Retinal pigment epithelial cell (primary cell): ENCODE measurements at regions not wholly inside any gene's neighbourhood (a gene's known extent, or its start where the extent isn't known, plus 50 kb on each side); places are given as distances from the start of the nearest gene placed in this dataset.

Experiments used
- DNase-seq: peaks from one replicate; pipeline ENCODE4 v3.0.0-alpha.2; 2010; ENCODE audit warnings: low read depth
- H3K4me3 ChIP-seq: 2 replicates; pipeline ENCODE4 v1.5.1; 2011; ENCODE audit warnings: mild to moderate bottlenecking, low read length, control low read depth, moderate library complexity
- CTCF ChIP-seq: conservative IDR thresholded peaks from 2 replicates; pipeline ENCODE4 v1.5.1; 2011; ENCODE audit warnings: low read depth, low read length, control low read depth, inconsistent platforms

- H3K4me3 ChIP-seq = no peak overlapping the region
- no peak for DNase-seq
- TF ChIP-seq CTCF = no peak
These were observed 456.1 kb downstream of the DNAH5 start for GRCh38 chr5:13488254-13488931.

- TF ChIP-seq CTCF = no peak
- no peak overlapping the region for H3K4me3 ChIP-seq
- DNase-seq = no peak
These were observed 463.7 kb downstream of the DNAH5 start for GRCh38 chr5:13480834-13481233.

- TF ChIP-seq CTCF = peak; percentile 69
- H3K4me3 ChIP-seq = no peak overlapping the region
- DNase-seq = peak; percentile 29
These were observed 465.5 kb downstream of the DNAH5 start for GRCh38 chr5:13478831-13479465.

GRCh38 chr5:13477118-13477737 lies 467.3 kb downstream of the DNAH5 start:
- H3K4me3 ChIP-seq = no peak overlapping the region
- peak; percentile 66 for DNase-seq
- no peak for TF ChIP-seq CTCF

GRCh38 chr5:13472842-13473241 lies 471.6 kb downstream of the DNAH5 start:
- H3K4me3 ChIP-seq = no peak overlapping the region
- no peak for TF ChIP-seq CTCF
- no peak for DNase-seq

GRCh38 chr5:13470975-13471374 lies 473.5 kb downstream of the DNAH5 start:
- TF ChIP-seq CTCF = no peak
- DNase-seq = no peak
- H3K4me3 ChIP-seq = no peak overlapping the region

GRCh38 chr5:13470263-13470662 lies 474.2 kb downstream of the DNAH5 start:
- no peak overlapping the region for H3K4me3 ChIP-seq
- no peak for TF ChIP-seq CTCF

More at GRCh38 chr5:13470263-13470662, 474.2 kb downstream of the DNAH5 start:
- no peak for DNase-seq
